SJSA1 (cell line): ENCODE measurements at regions not wholly inside any gene's neighbourhood (a gene's known extent, or its start where the extent isn't known, plus 50 kb on each side); places are given as distances from the start of the nearest gene placed in this dataset.

Source experiments
- DNase-seq, 2 experiments: peaks; one replicate each; pipeline ENCODE4 v3.0.0-alpha.2; 2015 to 2020; ENCODE audit warnings: low spot score in 2 of 2, low read depth in 1 of 2
- H3K27ac ChIP-seq: fragments of 250-450 bp; sonication (Bioruptor Pico); 2 replicates; pipeline ENCODE4 v1.5.1; 2020; ENCODE audit warnings: mild to moderate bottlenecking, moderate library complexity
- H3K27me3 ChIP-seq: fragments of 250-450 bp; sonication (Bioruptor Pico); replicated peaks from 2 replicates; pipeline ENCODE4 v1.5.1; 2020; ENCODE audit warnings: mild to moderate bottlenecking, moderate library complexity
- H3K36me3 ChIP-seq: fragments of 250-450 bp; sonication (Bioruptor Pico); 2 replicates; pipeline ENCODE4 v1.5.1; 2020; ENCODE audit warnings: mild to moderate bottlenecking
- H3K4me1 ChIP-seq: fragments of 250-450 bp; sonication (Bioruptor Pico); replicated peaks from 2 replicates; pipeline ENCODE4 v1.6.1; 2021; ENCODE audit warnings: mild to moderate bottlenecking
- H3K4me3 ChIP-seq: fragments of 250-450 bp; sonication (Bioruptor Pico); 2 replicates; pipeline ENCODE4 v1.5.1; 2020; ENCODE audit warnings: mild to moderate bottlenecking
- H3K9me3 ChIP-seq: fragments of 250-450 bp; sonication (Bioruptor Pico); replicated peaks from 2 replicates; pipeline ENCODE4 v1.5.1; 2020; ENCODE audit warnings: mild to moderate bottlenecking

DNA sequence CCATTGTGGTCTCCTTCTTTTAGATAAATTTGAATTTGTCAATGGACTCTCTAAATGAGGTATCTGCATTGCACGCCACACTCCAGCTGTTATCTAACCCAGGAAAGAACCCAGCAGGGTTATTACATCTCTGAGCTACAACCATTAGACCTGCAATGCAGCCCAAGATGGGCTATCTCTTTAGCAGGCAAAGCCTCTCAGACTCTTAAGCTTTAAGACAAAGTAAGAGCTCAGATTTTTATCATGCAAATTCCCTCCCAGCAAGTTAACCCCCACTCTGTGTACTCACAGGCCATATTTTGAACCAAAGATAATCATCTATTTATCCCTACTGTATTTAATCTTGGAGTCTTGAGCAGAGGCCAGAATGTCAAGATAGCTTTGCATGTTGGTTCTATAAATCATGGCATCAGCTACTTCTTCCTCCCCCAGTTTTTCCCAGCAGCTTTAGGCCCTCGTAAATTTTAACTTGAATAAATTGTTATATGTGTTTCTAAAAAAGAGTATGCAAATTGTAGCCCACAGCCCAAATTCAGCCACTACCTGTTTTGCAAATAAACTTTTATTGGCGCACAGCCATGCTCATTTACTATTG, 273.7 kb upstream of the PKDCC start:
- Histone ChIP-seq H3K27ac (no peak overlapping the region), H3K36me3 (no peaks in the 10 kb centered on the region), H3K4me3 (no peak overlapping the region), H3K9me3 (0 out of 2 replicates have a peak, but pooled peaks cover 3% of the 10 kb centered on the region), H3K4me1 (no peaks in the 10 kb centered on the region), H3K27me3 (no peaks in the 10 kb centered on the region; the same call in 1 of the 2 replicates)
- DNase-seq: no peak

DNA sequence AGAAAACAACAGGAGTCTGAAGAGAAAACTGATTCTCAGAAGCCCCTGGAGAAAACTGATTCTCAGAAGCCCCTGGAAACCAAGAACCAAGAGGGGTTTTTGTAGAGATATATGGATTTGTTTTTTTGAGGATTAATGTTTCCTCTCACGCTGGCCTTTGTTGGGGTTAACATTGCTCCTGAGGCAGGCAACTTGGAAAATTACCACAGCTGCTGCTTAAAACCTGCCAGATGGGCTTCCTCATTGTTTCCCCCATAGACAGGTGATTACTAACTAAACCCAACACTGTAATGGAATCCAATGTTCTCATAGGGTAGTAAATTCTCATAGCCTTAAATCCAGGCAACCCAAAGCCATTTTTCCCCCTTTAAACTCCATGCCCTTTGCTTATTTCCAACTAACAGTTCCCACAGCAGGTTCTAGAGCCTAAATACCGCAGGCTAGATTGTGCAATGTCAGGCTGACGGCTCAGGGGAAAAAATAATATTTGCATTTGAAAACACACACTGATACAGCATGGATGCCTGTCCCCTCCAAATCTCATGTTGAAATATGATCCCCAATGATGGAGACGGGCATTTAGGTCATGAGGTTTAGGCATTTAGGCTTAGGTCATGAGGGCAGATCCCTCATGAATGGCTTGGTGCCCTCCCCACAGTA, 272.3 kb upstream of the PKDCC start:
- no peaks in the 10 kb centered on the region; the same call in 1 of the 2 replicates for H3K27me3 ChIP-seq
- H3K4me3 ChIP-seq: no peak overlapping the region
- H3K27ac ChIP-seq: no peak overlapping the region
- H3K36me3 ChIP-seq: no peaks in the 10 kb centered on the region
- H3K9me3 ChIP-seq: 0 out of 2 replicates have a peak, but pooled peaks cover 3% of the 10 kb centered on the region
- no peaks in the 10 kb centered on the region for H3K4me1 ChIP-seq
- no peak for DNase-seq

- no peak overlapping the region for H3K4me3 ChIP-seq
- no peak for DNase-seq
- peaks cover 3% of the 10 kb centered on the region; the same call in 1 of the 2 replicates for H3K27me3 ChIP-seq
- no peaks in the 10 kb centered on the region for H3K4me1 ChIP-seq
- H3K36me3 ChIP-seq: no peaks in the 10 kb centered on the region
- no peak overlapping the region for H3K27ac ChIP-seq
- 0 out of 2 replicates have a peak, but pooled peaks cover 3% of the 10 kb centered on the region for H3K9me3 ChIP-seq
Measured at GRCh38 chr2:41779888-41780287, 267.9 kb upstream of the PKDCC start.

GRCh38 chr2:41782306-41783158, 265.3 kb upstream of the PKDCC start:
- Histone ChIP-seq H3K9me3 (no peaks in the 10 kb centered on the region), H3K4me3 (no peak overlapping the region), H3K36me3 (no peaks in the 10 kb centered on the region), H3K27me3 (peaks cover 3% of the 10 kb centered on the region; the same call in 1 of the 2 replicates), H3K27ac (no peak overlapping the region), H3K4me1 (no peaks in the 10 kb centered on the region)
- peak in 1 of 2 experiments; percentile 39 for DNase-seq

GRCh38 chr2:41784496-41784895, 263.3 kb upstream of the PKDCC start:
- Histone ChIP-seq H3K9me3 (no peaks in the 10 kb centered on the region), H3K4me3 (no peak overlapping the region), H3K4me1 (no peaks in the 10 kb centered on the region), H3K36me3 (no peaks in the 10 kb centered on the region), H3K27ac (no peak overlapping the region), H3K27me3 (0 out of 2 replicates have a peak, but pooled peaks cover 3% of the 10 kb centered on the region)
- no peak for DNase-seq

- no peaks in the 10 kb centered on the region for H3K9me3 ChIP-seq
- H3K27me3 ChIP-seq: 0 out of 2 replicates have a peak, but pooled peaks cover 3% of the 10 kb centered on the region
- no peaks in the 10 kb centered on the region for H3K4me1 ChIP-seq
- H3K27ac ChIP-seq: no peak overlapping the region
- no peaks in the 10 kb centered on the region for H3K36me3 ChIP-seq
- no peak for DNase-seq
- no peak overlapping the region for H3K4me3 ChIP-seq
Measured at GRCh38 chr2:41785251-41786022, 262.4 kb upstream of the PKDCC start.

GRCh38 chr2:41791523-41791922, 256.3 kb upstream of the PKDCC start:
- Histone ChIP-seq H3K4me3 (no peak overlapping the region), H3K36me3 (no peaks in the 10 kb centered on the region)
- DNase-seq: peak in 1 of 2 experiments; percentile 7

GRCh38 chr2:41803361-41803760, 244.5 kb upstream of the PKDCC start:
- H3K4me1 ChIP-seq: no peaks in the 10 kb centered on the region; the same call in 1 of the 2 replicates
- H3K9me3 ChIP-seq: peaks cover 4% of the 10 kb centered on the region; the same call in 1 of the 2 replicates
- DNase-seq: no peak
- no peaks in the 10 kb centered on the region for H3K27me3 ChIP-seq
- no peak overlapping the region for H3K27ac ChIP-seq
- no peaks in the 10 kb centered on the region for H3K36me3 ChIP-seq
- H3K4me3 ChIP-seq: no peak overlapping the region

More at GRCh38 chr2:41791523-41791922, 256.3 kb upstream of the PKDCC start:
- Histone ChIP-seq H3K4me1 (no peaks in the 10 kb centered on the region), H3K27ac (no peak overlapping the region), H3K9me3 (no peaks in the 10 kb centered on the region), H3K27me3 (no peaks in the 10 kb centered on the region)

DNA sequence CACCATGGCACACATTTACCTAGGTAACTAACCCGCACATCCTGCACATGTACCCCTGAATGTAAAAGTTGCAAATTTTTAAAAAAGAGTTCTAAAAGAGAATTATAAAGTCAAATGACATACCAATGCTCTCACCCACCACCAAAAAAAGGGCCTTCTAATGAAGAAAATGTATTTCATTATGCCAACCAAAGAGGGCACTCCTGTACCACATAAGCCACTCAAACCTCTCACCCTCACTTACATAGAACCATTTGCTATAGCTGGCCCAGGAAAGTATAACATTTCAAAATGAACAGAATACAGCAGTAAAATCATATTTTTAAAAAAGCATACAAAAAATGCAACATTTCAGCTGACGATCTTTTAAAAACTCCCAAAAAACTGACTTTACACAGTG, 241.5 kb upstream of the PKDCC start:
- no peak overlapping the region for H3K27ac ChIP-seq
- H3K4me3 ChIP-seq: no peak overlapping the region
- no peaks in the 10 kb centered on the region for H3K4me1 ChIP-seq
- no peaks in the 10 kb centered on the region for H3K36me3 ChIP-seq
- no peaks in the 10 kb centered on the region; the same call in 1 of the 2 replicates for H3K27me3 ChIP-seq
- H3K9me3 ChIP-seq: peaks cover 4% of the 10 kb centered on the region; the same call in 1 of the 2 replicates
- DNase-seq: no peak

DNA sequence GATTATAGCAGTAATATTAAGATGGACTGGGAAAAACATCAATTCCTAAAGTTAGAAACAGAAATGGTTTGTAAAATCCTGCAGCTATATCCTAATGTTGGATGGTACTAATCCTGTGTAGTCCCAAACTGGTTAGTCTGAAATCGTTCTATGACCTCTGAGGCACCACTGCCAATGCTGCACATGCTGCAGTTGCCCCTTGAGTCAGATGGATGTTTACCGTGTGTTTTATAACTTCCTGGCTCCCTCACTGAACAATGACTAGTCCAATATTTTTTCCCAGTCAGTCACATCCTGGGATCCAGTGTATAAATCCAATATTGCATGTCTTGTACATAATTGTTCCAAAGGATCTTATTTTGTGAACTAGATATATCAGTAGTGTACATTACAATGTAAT, 226.7 kb upstream of the PKDCC start:
- no peaks in the 10 kb centered on the region for H3K9me3 ChIP-seq
- no peak for DNase-seq
- H3K4me1 ChIP-seq: no peaks in the 10 kb centered on the region
- no peak overlapping the region for H3K4me3 ChIP-seq
- no peaks in the 10 kb centered on the region for H3K36me3 ChIP-seq
- peaks cover 6% of the 10 kb centered on the region for H3K27me3 ChIP-seq
- no peak overlapping the region for H3K27ac ChIP-seq

DNA sequence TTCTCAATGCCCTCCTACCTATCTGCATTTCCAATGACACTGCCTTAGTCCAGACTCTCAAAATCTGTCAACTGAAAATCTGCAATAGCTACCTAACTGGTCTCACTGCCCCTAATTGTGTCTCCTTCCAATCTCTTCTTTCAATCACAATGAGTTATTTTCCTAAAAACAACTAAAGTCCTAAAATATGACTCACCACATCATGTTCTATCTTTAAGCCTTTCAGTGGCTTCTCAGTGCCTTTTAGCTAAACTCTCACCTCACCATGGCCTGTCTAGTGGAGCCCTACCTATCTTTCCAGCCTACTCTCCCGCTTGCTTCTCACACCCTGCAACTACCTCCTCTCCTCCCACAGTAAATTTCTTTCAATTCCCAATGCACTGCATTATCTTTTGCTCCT, 220.9 kb upstream of the PKDCC start:
- H3K4me1 ChIP-seq: no peaks in the 10 kb centered on the region; the same call in 1 of the 2 replicates
- H3K27me3 ChIP-seq: peaks cover 8% of the 10 kb centered on the region

DNA sequence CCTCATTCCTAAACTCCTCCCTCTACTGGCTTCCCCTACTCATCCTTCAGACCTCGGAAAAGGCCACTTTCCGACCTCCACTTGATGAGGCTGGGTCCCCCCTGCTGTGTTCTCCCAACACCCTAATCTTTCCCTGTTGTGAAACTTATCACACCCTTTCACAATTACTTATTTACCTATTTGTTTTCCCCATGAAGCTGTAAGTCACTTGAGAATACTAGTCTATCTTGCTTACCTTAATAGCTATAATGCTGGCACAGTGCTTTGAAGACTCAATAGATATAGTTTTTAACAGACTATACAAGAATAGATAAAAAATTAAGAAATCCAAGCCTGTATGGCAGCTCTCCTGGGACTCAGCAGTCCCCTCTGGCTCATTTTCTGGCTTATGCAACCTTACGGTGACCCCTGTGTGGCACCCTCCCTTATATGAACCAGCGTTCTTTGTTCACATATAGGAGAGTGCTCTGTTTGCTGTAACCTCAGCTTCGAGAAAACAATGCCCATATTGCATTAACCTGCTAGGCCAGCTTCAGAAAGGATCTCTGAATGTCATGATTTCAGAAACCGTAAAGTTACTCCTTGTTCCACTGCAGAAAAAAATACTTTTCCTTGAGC, 220.4 kb upstream of the PKDCC start:
- Histone ChIP-seq H3K9me3 (no peaks in the 10 kb centered on the region), H3K27me3 (peaks cover 8% of the 10 kb centered on the region), H3K27ac (no peak overlapping the region), H3K4me3 (no peak overlapping the region), H3K4me1 (no peaks in the 10 kb centered on the region; the same call in 1 of the 2 replicates), H3K36me3 (no peaks in the 10 kb centered on the region)
- no peak for DNase-seq

More for the DNA sequence above, 220.9 kb upstream of the PKDCC start:
- Histone ChIP-seq H3K9me3 (no peaks in the 10 kb centered on the region), H3K27ac (no peak overlapping the region), H3K36me3 (no peaks in the 10 kb centered on the region), H3K4me3 (no peak overlapping the region)
- no peak for DNase-seq
